HG03442 (cell line): ENCODE measurements at regions not wholly inside any gene's neighbourhood (a gene's known extent, or its start where the extent isn't known, plus 50 kb on each side); places are given as distances from the start of the nearest gene placed in this dataset.
"Not testable (repeated sequence)": the region's sequence is repeated elsewhere in the genome, so short reads cannot be mapped to it uniquely, and the experiment has no call there.

Source experiments
- ATAC-seq: cut with Tn5 transposase; IDR thresholded peaks from one replicate; pipeline ENCODE4 v1.9.1; 2021; ENCODE audit warnings: mild to moderate bottlenecking, moderate library complexity; ENCODE audit not compliant: unreplicated experiment

DNA sequence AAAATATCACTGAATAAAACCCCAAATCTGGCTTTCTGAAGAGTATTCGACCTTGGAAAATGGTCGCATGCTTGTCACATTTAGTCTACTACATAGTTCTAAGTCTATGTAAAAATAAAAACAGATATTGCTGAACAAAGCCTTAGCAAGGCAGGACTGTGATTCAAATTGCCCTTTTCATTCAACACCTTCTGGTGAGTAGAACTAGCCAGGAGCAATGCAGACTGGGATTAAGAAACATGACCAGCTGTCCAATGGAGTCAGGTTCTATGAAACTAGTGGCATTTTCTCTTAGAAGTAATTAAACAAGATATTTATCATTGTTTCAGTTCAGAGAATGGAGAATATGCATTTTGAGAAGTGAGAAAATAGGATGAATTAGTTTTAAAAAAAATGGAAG lies 1260.5 kb upstream of the ACVR2A start:
- no peak for ATAC-seq

DNA sequence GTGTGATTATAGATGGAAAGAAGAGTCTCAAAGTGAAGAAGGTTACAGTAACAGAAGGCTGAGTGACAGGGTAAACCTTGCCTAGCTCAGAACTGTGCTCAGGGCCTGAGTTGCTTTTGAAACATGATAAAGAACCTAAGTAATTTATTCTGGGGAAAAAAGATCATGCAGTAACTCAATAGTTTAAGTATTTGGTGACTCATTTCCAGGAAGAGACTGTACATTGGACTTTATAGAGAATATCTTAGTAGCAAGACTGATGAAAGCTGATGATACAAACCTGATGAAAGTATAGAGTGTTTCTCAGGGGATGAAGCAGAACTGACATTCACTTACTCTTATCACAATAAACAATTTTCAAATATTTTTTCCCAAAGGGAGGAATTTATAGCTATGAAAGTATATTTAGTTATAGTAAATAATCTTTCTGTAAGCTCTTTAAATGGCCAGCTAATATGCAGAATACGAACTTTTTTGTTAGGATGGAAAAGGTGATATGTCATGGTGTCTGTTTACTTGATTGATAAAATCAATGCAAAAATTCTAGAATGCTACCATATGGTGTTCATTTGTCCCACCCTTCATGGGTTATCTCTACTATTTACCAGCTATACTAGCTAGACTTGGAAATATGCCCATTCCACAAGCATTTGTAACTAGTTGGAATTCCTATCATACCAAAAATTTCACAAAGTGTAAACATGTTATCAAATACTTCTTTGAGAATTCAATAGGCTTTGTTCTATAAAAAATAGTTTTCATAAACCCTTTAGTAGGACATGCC lies 1265.5 kb upstream of the ACVR2A start:
- no peak for ATAC-seq

GRCh38 chr2:146576339-146577111 lies 1268.3 kb upstream of the ACVR2A start:
- no peak for ATAC-seq

- ATAC-seq = no peak
Observed at GRCh38 chr2:146572598-146572997, 1272.2 kb upstream of the ACVR2A start.

DNA sequence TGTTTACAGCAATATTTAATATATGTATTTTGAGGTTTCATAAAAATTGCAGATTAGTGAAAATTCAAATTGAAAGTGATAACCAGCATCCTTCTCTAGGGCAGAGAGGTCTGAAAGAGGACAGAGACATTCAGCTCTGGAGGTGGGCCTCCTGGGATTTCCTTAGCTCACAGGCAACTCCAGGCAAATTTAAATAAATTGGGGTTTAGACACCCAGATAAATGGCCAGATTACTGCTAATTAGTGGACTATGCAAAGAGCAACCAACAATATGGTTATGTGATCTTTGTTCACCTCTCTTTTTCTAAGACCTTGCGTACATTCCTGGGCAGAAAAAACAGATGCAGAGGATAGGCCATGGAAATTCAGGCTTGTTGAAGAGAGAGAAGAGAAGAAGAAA lies 1282.8 kb upstream of the ACVR2A start:
- ATAC-seq = no peak

GRCh38 chr2:146547236-146547635 lies 1297.6 kb upstream of the ACVR2A start:
- no peak for ATAC-seq

DNA sequence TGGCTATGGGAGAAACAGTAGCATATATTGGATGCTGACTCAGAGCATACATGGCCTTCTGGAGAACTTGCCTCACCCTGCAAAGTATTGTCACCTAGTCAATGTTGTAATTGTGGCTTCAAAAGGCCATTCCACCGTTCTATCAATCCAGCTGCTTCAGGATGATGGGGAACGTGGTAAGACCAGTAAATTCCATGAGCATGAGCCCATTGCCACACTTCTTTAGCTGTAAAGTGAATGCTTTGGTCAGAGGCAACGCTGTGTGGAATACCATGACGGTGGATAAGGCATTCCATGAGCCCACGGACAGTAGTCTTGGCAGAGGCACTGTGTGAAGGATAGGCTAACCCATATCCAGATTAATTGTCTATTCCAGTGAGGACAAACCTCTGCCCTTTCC lies 1300.1 kb upstream of the ACVR2A start:
- ATAC-seq = no peak

GRCh38 chr2:146541896-146542295 lies 1302.9 kb upstream of the ACVR2A start:
- no peak for ATAC-seq

GRCh38 chr2:146540271-146540932 lies 1304.4 kb upstream of the ACVR2A start:
- ATAC-seq = no peak

- not testable (repeated sequence) for ATAC-seq
Observed at GRCh38 chr2:146539739-146540138, 1305.1 kb upstream of the ACVR2A start.

DNA sequence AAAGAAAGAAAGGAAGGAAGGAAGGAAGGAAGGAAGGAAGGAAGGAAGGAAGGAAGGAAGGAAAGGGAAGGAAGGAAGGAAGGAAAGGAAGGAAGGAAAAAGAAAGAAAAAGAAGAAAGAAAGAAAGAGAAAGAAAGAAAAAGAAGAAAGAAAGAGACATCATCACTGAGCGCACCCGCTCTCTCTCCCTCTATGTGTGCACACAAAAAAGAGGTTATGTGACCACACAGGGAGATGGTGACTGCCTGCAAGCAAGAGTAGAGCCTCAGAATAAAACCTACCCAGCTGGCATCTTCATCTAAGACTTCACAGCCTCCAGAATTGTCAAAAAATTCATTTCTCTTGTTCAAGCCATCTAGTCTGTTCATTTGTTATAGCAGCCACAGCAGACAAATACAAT lies 1307.4 kb upstream of the ACVR2A start:
- no peak for ATAC-seq

DNA sequence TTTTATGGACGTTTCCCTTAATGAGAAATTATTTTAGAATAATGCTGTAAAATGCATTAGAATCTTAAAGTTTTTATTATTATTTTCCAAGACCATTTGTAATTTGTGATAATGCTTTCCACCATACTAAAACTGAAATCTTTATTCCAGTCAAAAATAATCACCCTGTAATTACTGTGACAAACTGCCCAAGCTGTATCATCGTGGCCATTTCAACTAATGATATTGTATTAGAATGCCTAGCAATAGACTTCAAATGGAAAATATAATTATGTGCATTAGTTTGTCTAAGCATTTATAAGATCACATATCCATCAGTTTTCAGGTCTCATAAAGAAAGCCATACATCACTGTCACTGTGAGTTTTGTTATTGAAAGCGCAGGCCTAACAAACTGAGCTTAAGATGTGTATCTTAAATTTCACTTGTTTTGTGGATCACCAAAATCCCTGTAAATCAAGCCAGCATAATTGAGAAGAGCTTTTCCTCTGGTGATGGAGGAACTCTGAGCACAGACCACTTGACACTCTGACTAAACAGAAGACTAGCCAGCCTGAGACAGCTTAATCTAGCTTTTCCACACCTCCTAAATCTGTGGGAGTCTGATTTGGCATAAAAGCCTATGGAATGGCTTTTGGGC lies 1312.2 kb upstream of the ACVR2A start:
- no peak for ATAC-seq

- no peak for ATAC-seq
Observed at GRCh38 chr2:146532009-146532408, 1312.8 kb upstream of the ACVR2A start.

- no peak for ATAC-seq
Observed at GRCh38 chr2:146530886-146531285, 1313.9 kb upstream of the ACVR2A start.

DNA sequence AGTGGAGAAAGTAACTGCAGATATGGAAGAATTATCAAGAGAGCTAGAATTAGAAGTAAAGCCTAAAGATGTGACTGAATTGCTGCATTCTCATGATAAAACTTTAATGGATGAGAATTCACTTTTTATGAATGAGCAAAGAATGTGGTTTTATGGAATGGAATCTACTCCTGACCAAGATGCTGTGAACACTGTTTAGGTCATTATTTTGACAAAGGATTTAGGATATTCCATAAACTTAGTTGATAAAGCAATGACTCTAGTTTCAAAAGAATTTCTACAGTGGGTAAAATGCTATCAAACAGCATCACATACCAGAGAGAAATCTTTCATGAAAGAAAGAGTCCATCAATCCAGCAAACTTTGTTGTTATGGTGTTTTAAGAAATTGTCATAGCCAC lies 1317.7 kb upstream of the ACVR2A start:
- ATAC-seq = no peak

GRCh38 chr2:146523196-146523595 lies 1321.6 kb upstream of the ACVR2A start:
- ATAC-seq = no peak

DNA sequence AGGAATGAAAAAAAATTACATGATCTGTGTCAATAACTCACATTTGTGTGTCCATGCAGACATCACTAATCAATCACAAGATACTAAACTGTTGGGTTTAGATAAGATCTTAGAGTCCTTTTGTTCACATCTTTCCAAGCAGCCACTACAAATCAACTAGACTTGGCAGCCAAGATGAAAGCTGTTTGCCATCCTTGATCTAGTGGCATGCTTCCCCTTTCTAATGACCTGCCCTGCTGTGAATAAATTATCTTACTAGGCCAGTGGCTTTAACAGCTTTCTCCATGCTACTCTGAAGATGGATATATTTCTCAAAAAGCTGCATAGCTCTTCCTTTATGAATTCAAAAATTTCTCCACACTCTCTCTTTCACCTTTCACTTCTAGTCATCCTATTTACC lies 1338.0 kb upstream of the ACVR2A start:
- ATAC-seq = no peak

GRCh38 chr2:146503366-146503765 lies 1341.5 kb upstream of the ACVR2A start:
- ATAC-seq = no peak

DNA sequence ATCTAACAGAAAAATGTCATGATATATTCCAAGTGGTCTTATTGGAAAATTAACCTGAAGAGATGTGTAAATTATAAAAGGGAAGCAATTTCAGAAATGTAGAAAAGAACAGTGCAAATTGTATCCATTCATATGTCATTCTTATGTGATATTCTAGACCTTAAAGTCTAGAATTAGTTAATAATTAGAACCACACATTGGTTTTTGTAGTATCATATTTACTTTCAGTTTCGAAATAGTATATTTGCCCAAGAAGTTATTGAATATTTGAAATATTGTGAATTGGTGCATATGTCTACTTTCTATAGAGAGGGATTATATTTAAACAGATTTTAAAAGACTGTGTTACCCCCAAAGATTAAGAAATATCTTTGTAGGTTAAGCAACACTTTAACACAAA lies 1348.6 kb upstream of the ACVR2A start:
- ATAC-seq = no peak

GRCh38 chr2:146489386-146489785 lies 1355.4 kb upstream of the ACVR2A start:
- ATAC-seq = no peak

- ATAC-seq = no peak
Observed at GRCh38 chr2:146481629-146482028, 1363.2 kb upstream of the ACVR2A start.
